Left cardiac atrium (tissue), 4 donors: ENCODE measurements at regions not wholly inside any gene's neighbourhood (a gene's known extent, or its start where the extent isn't known, plus 50 kb on each side); places are given as distances from the start of the nearest gene placed in this dataset.
"Not testable (repeated sequence)": the region's sequence is repeated elsewhere in the genome, so short reads cannot be mapped to it uniquely, and the experiment has no call there.

Source experiments
- ATAC-seq, 2 donors: fragments of 200-7000 bp; cut with Tn5 transposase; one replicate each; pipeline ENCODE4 v1.9.1; 2020; ENCODE audit warnings: mild to moderate bottlenecking in 2 of 2, moderate library complexity in 2 of 2
- DNase-seq: peaks from one replicate; pipeline ENCODE4 v3.0.0-alpha.2; 2020
- intact Hi-C, 2 donors: fragments of 100-400 bp; cut with DNase I; formaldehyde crosslinking; loops; one replicate each; pipeline versions ENCODE4 v1.14.1 to v1.15.1; 2022 to 2023
- donor health status: DM: no; HTN: yes; CAD: no.
- donor health status: DM: no; HTN: yes; CAD: no; lungs with severe emphysema.
- donor health status: DM: yes; HTN: yes; CAD: no.
- donor health status: Dilated cardiomyopathy.

DNA sequence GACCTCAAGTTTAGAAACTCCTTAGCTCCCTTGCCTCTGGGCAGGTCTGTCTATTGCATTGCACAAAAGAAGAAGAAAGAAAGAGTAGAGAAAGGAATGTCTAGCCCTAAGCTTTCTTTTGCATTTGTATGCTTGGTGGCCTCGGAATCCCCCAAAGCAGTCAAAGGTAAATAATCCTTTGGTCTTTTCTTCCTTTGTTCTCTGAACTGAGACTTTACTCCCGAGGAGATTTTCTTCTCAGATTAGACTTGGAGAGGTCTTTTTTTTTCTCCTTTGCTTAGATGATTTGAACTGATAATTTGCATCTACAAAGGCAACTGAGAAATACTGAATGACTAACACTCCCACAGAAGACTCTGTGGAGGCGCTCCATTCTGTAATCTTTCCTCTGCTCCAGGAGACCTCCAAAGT, 93.2 kb downstream of the AKR1D1 start:
- intact Hi-C loops = no loop called here
- no peak for DNase-seq
- ATAC-seq = no peak

DNA sequence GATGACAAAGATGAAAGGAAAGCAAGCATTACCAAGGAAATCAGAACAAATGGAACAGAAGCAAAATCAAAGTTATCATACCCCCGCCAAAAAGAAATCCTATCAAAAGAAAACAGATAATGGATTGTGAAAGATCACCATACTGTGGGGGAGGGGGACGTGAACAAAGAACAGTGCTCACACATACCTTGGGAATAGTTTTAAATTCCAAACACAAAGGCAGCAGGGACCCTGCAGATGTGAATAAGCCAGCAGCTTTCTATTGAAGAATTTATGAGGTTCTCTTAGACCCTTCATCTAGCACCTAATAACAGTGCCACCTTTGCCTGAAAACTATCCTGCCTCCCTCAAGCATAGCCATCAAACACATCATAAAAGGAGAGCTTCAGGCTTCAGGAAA, 94.0 kb downstream of the AKR1D1 start:
- no peak for ATAC-seq

DNA sequence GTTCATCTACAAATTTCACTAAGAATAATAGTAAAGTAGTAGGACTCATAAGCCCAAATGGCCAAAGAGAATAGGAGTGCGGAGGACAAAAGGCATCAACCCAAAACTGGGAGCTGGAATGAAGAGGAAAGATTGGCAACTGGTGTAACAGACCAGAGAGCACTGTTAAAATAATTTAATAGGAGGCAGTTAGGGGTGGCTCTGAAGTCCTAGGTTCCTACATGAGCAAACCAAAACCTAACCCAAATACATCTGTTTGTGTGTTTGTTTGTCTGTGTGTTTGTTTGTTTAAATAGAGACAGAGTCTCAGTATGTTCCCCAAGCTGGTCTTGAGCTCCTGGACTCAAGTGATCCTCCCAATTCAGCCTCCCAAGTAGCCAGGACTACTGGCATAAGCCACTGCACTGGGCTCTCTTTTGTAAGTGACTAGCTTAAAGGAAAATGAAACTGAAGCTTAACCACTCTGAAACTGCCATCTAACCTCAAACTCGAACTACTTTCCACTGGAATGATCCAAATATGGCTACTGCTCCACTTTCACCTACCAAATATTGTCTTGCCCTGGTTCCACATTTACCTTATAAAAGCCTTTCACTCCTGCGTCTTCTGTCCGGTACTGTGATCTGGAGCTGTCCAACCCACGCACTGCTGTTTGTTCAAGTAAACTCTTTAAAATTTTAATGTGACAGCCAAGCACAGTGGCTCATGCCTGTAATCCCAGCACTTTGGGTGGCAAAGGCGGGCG, 94.9 kb downstream of the AKR1D1 start:
- ATAC-seq (no peak), DNase-seq (no peak)
- intact Hi-C loops = no loop called here

More for the DNA sequence above, 94.0 kb downstream of the AKR1D1 start:
- intact Hi-C loops = no loop called here
- DNase-seq = no peak

DNA sequence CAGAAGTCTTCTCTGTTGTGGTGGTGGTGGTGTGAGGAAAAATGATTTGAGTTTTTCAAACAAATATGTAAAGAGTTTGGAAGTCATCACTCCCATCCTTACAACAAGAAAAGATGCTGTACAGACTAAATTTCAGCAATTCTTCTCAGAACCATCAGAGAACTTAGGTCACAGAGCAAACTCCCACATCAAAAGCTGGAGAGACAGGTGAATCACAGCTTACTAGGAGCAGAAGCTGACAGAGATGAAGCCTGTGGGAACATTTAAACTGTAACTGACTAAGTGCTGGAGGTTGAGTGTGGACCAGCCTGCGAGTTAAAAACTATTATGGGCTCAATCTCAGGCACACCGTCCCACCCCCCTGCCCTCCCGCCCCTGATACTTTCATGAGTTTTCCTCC, 97.3 kb downstream of the AKR1D1 start:
- ATAC-seq (no peak), DNase-seq (no peak)
- intact Hi-C loops = no loop called here

DNA sequence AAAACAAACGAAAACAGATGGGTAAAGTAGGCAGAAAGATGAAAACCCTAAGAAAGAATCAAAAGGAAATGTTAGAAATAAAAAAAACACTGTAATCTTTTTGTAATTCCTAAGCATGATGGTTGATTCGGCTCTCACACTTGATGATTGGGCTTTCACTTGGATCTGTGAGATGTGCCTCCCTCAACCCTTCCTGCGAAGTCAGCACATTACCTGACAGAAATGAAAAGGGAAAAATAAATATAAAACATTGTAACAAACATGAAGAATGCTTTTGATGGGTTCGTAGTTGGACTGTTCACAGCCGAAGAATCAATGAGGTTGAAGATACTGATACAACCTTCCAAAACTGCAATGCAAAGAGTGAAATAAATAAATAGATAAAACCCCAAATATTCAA, 99.8 kb downstream of the AKR1D1 start:
- no peak for DNase-seq
- intact Hi-C loops = no loop called here
- ATAC-seq = no peak

DNA sequence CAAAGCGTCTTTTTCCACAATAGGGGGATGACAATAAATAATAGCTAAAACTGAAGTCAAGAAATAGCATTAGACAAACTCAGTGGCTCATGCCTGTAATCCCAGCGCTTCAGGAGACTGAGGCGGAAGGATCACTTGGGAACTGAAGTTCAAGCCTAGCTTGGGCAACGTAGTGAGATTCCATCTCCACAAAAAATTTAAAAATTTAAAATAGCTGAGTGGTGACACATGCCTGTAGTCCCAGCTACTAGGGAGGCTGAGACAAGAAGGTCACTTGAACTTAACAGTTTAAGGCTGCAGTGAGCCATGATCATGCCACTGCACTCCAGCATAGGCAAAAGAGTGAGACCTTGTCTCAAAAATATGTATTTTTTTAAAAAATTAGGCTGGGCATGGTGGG, 107.9 kb downstream of the AKR1D1 start:
- intact Hi-C loops = no loop called here
- ATAC-seq = no peak

DNA sequence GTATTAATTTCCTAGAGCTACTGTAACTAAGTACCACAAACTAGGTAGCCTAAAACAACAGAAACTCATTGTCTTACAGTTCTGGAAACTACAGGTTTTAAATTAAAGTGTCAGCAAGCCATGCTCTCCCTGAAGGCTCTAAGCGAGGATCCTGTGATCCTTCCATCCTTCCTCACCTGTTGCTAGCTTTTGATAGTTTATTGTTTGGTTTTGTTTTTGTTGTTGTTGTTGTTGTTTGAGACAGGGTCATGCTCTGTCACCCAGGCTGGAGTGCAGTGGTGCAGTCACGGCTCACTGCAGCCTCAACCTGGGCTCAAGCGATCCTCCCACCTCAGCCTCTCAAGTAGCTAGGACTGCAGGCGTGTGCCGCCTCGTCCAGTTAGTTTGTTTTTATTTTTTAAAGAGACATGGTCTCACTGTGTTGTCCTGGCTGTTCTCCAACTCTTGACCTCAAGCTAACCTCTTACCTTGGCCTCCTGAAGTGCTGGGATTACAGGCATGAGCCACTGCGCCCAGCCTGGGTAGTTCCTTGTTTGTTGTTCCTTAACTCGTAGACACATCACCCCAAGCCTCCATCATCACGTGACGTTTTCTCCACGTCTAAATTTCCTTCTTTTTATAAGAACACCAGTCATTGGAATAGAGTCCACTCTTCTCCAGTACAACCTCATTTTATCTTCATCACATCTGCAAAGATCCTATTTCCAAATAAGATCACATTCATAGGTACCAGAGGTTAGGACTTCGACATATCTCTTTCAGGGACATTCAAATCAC, 109.1 kb downstream of the AKR1D1 start:
- ATAC-seq (no peak), DNase-seq (no peak)
- intact Hi-C loops = no loop called here

More for the DNA sequence above, 107.9 kb downstream of the AKR1D1 start:
- DNase-seq = no peak

DNA sequence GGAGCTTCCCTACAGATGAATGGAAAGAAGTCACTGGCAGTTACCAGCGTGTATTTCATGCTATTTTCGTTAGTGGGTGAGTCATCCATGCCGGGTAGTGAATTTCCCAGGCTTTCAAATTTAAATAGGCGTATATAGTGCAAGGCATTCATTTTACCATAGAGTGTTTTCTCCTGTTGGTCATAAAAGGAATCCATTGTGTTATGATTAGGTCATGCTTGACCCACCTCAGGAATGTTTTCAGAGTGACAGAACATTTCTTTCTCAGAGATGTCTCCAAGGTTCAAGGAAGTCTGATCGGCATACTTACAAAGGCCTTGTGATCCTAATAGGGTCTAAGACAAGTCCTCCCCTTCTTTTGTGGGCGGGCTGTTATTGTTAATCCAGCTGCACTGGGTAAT, 110.7 kb downstream of the AKR1D1 start:
- peak in 1 of 2 donors; percentile 41 for ATAC-seq
- intact Hi-C loops = no loop called here
- DNase-seq = no peak

DNA sequence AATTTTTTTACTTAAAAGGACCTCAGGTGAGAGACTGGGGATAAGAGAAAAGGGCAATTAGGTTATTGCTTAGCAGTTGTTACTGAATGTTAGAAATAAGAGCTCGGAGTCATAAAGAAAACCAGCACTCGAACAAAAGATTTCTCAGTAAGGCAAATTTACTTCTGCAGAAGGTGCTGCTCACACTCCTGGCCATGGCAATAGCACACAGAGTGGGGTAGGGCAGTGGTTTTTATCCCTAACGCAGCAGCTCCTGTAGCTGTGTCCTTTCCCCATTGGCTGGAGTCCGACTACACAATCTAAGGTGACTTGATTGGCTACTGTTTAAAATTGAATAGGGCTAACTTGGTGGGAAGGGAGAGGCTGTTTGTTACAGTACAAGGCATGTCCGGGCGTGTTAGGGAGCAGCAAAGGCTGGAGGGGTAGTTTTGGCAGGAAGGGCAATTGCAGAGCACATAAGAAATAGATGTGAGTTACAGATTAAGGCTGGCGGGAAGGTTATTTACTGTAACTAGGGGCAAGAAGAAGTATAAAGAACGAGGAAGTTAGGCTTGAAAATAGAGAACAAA, 112.1 kb downstream of the AKR1D1 start:
- ATAC-seq (no peak), DNase-seq (no peak)
- intact Hi-C loops = no loop called here

DNA sequence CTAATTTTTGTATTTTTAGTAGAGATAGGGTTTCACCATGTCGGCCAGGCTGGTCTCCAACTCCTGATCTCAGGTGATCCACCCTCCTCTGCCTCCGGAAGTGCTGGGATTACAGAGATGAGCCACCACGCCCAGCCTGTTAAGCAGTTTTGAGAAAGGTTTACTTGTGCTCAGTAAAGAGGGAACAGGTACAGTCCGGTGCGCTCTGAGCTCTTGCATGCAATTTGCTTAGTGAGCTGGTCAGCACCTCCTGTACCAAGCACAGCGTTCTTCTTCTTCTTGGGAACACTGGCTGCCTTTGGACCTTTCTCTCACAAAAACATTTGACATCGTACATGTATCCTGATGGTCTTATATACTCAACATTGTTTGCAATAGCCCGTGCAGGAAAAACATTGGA, 118.3 kb downstream of the AKR1D1 start:
- no peak for DNase-seq
- ATAC-seq = no peak
- intact Hi-C loops = no loop called here

DNA sequence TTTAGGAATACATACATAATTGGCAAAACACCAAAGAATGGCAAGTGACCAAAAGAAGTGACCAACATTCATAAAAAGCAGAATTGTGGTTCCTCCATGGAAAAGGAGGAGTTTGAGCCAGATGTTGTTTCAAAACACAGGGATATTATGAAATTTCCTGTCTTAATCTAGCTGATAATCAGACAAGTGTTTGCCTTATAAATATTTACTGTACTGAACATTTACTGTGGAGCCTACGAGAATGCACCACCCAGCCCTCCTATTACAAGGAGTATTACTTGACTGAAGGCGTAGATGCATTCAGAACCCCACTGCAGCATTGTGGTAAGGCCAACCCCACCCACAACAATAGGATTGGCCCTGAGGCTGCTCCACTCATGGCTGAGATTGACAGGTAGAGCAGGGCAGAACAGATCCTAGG, 118.9 kb downstream of the AKR1D1 start:
- DNase-seq (no peak), ATAC-seq (no peak)
- intact Hi-C loops = no loop called here

DNA sequence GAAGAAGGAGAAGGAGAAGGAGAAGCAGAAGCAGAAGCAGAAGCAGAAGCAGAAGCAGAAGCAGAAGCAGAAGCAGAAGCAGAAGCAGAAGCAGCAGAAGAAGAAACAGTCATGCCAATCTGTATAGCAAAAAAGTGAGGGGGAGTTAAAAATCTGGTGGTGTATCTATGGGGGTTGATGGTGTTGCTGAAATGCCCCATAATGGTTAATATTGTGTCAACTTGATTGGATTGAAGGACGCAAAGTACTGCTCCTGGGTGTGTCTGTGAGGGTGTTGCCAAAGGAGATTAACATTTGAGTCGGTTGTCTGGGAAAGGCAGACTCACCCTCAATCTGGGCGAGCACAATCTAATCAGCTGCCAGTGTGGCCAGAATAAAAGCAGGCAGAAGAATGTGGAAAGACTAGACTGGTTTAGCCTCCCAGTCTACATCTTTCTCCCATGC, 120.3 kb downstream of the AKR1D1 start:
- intact Hi-C loops, DNase-seq: not testable (repeated sequence)
- peak in 1 of 2 donors; percentile 38 for ATAC-seq

DNA sequence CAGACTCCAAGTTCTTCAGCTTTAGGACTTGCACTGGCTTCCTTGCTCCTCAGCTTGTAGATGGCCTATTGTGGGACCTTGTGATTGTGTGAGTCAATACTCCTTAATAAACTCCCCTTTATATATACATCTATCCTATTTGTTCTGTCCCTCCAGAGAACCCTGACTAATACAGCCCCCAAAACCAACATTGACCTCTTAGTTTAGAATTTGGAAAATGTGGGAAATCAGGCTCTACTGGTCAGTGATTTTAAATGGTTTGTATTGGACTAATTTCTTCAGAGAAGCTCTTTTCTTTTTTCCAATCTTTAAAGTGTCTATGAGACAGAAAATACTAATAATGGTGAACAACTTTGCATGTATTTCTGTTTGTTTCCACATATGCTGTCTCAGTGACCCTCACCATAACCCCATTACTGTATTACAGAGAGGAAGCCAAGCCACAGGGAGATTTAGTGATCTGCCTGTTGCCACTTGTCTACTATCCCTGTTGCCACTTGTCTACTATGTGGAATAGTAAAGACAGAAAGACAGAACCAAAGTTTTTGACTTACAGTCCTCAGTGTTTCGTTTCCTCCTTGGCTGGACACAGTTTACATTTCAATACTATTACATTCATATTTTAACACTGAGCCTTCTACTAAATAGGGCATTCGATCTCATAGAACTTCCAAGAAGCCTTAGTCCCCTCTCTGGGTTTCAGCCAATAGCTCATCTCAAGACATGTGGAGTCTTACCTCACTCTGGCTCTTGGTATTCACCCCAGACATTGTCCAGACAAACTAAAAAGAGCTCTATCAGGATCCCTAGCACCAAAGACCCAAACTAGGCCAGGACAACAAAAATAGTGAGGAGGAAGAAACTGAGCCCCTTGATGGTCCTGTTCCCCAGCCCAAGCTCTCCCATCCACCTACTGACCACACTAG, 121.0 kb downstream of the AKR1D1 start:
- no peak for DNase-seq
- intact Hi-C loops = no loop called here
- ATAC-seq = no peak

DNA sequence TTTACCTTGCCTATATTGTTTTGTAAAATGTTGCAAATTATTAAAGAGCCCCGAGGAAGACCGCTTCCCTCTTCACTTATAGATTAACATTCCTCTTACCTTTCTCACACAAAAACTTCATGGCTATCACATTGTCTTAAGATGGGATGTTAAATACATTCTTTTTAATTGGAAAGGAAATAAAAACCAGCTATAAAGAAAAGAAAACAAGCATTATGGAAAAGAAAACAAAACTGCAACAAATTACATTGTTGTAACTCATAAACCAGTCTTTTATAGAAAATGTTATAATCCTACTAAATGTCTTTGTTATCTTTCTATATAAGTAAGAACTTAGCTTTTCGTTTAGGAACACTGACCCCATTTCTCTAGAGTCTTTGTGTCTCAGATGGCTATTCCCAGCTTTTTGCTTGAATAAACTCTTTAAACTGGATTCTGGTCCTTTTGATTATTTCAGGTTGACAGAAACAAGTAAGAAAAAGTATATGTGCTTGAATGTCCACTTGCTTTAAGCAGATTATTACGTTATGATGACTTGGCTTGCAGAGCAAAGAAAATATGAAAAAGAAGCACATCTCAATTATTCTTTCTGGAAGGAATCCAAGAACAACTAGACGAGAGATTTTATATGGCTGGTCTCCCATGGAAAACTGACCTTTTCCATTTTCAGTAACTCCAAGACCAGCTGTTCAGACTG, 128.2 kb downstream of the AKR1D1 start:
- ATAC-seq (no peak), DNase-seq (no peak)
- intact Hi-C loops = no loop called here

DNA sequence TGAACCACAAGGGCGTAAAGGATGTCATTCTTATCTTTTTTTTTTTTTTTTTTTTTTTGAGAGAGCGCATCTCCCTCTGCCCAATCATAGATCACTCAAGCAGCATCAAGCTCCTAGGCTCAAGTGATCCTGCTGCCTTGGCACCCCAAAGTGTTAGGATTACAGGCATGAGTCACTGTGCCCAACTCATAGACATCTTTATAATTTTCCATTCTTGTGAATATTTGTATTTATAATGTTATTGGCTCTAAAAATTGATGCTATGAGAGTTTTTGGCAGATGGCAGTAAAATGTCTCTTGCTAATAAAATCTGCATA, 128.7 kb downstream of the AKR1D1 start:
- DNase-seq (no peak), ATAC-seq (peak in 1 of 2 donors; percentile 24)
- intact Hi-C loops = no loop called here

DNA sequence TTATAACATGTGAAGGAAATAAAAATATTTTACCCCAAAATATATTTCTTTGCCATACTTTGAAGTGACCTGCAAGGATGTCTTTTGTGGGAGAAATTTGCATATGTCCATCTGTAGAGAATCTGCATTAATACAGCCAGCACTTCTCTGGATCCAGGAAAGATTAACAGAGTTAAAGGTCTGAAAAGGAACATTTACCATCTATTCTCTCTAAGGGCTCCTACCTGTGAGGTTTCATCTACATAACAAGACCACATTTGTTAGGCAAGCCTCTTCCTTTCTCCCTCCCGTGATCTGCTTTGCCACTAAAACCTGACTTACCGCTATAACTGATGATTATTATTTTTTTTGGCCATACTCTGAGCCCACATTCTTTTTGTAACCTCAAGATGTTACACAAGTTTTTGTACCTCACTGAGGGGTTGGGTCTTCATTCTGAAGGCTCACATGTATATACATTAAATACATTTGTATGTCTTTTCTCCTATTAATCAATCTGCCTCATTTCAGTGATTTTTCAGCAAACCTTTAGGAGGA, 129.4 kb downstream of the AKR1D1 start:
- ATAC-seq (no peak), DNase-seq (no peak)
- intact Hi-C loops = no loop called here

DNA sequence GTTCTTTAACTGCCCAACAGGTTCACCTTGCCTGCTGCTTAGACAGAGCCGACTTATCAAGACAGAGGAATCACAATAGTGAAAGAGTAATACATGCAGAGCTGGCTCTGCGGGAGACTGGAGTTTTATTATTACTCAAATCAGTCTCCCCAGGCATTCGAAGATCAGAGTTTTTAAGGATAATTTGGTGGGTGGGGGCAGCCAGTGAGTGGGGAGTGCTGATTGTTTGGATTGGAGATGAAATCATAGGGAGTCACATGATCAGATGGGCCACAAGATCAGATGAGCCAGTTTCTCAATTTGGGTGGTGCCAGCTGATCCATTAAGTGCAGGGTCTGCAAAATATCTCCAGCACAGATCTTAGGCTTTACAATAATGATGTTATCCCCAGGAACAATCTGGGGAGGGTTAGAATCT, 131.3 kb downstream of the AKR1D1 start:
- intact Hi-C loops = no loop called here
- ATAC-seq = no peak

DNA sequence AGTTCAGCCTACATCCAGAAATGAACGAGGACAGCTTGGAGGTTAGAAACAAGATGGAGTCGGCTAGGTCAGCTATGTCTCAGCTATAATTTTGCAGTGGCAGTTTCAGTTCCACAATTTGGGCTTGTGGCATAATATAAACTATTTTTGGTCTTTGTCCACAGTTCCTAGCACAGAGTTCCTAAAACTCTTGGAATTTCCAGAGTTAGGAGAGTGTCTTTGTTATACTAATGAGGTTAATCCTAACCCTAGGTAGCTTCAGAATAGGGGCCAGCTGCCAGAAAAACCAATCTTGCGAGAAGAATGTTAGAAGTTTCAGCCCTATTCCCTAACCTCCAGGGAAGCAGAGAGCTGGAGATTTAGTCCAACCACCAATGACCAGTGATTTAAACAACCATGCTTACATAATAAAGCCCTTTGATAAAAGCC, 131.9 kb downstream of the AKR1D1 start:
- DNase-seq (no peak), ATAC-seq (no peak)
- intact Hi-C loops = no loop called here

More for the DNA sequence above, 131.3 kb downstream of the AKR1D1 start:
- DNase-seq = no peak

DNA sequence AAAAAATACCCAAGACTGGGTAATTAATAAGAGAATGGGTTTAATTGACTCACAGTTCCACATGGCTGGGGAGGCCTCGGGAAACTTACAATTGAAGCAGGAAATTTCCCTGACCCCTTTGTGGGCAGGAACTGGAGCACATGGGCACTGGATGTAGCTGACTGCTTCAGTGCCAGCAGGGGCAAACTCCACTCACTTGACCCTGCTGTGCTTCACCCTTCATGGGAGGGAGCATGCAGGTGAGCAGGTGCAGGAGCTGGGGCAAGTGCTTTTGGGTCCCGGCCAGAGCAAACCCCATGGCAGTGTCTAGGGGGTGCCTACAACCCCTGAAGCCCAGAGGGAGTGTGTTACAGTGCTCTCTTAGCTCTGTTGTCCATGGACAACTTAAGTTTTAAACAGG, 132.6 kb downstream of the AKR1D1 start:
- no peak for ATAC-seq
- intact Hi-C loops = no loop called here
- DNase-seq = no peak
